GM18873 (cell line): ENCODE measurements at regions not wholly inside any gene's neighbourhood (a gene's known extent, or its start where the extent isn't known, plus 50 kb on each side); places are given as distances from the start of the nearest gene placed in this dataset.

ENCODE experiments used
- ATAC-seq: cut with Tn5 transposase; IDR thresholded peaks from one replicate; pipeline ENCODE4 v1.9.1; 2021; ENCODE audit warnings: mild to moderate bottlenecking, moderate library complexity, moderate number of reproducible peaks; ENCODE audit not compliant: unreplicated experiment, low FRiP score

- ATAC-seq = no peak
These were observed 55.7 kb upstream of the OR5AN1 start for GRCh38 chr11:59302991-59303390.

GRCh38 chr11:59295435-59295834 lies 63.3 kb upstream of the OR5AN1 start:
- ATAC-seq = no peak

GRCh38 chr11:59292611-59293010 lies 66.1 kb upstream of the OR5AN1 start:
- ATAC-seq = no peak

GRCh38 chr11:59291228-59291627 lies 67.5 kb upstream of the OR5AN1 start:
- ATAC-seq = no peak

- ATAC-seq = no peak
These were observed 69.1 kb upstream of the OR5AN1 start for GRCh38 chr11:59289356-59290181.

GRCh38 chr11:59285716-59286260 lies 72.9 kb upstream of the OR5AN1 start:
- no peak for ATAC-seq

GRCh38 chr11:59284773-59285129 lies 72.0 kb upstream of the MPEG1 start:
- no peak for ATAC-seq

GRCh38 chr11:59283825-59284772 lies 71.4 kb upstream of the MPEG1 start:
- ATAC-seq = peak; percentile 70

GRCh38 chr11:59283311-59283710 lies 70.6 kb upstream of the MPEG1 start:
- no peak for ATAC-seq

GRCh38 chr11:59281177-59281576 lies 68.5 kb upstream of the MPEG1 start:
- no peak for ATAC-seq

GRCh38 chr11:59273373-59273841 lies 60.7 kb upstream of the MPEG1 start:
- peak; percentile 92 for ATAC-seq

GRCh38 chr11:59272771-59273372 lies 60.1 kb upstream of the MPEG1 start:
- no peak for ATAC-seq

GRCh38 chr11:59271811-59272327 lies 59.1 kb upstream of the MPEG1 start:
- ATAC-seq = no peak

- ATAC-seq = no peak
These were observed 58.6 kb upstream of the MPEG1 start for GRCh38 chr11:59271247-59271755.

GRCh38 chr11:59267736-59268475 lies 55.2 kb upstream of the MPEG1 start:
- ATAC-seq = no peak

GRCh38 chr11:59267196-59267595 lies 54.5 kb upstream of the MPEG1 start:
- no peak for ATAC-seq

GRCh38 chr11:59266491-59266890 lies 53.8 kb upstream of the MPEG1 start:
- no peak for ATAC-seq

- ATAC-seq = no peak
These were observed 53.0 kb upstream of the MPEG1 start for GRCh38 chr11:59265735-59266134.

- no peak for ATAC-seq
These were observed 52.0 kb upstream of the MPEG1 start for GRCh38 chr11:59264736-59265135.
